ENCODE measurements at regions not wholly inside any gene's neighbourhood (a gene's known extent, or its start where the extent isn't known, plus 50 kb on each side); places are given as distances from the start of the nearest gene placed in this dataset.
"Not testable (repeated sequence)": the region's sequence is repeated elsewhere in the genome, so short reads cannot be mapped to it uniquely, and the experiment has no call there.

DNA sequence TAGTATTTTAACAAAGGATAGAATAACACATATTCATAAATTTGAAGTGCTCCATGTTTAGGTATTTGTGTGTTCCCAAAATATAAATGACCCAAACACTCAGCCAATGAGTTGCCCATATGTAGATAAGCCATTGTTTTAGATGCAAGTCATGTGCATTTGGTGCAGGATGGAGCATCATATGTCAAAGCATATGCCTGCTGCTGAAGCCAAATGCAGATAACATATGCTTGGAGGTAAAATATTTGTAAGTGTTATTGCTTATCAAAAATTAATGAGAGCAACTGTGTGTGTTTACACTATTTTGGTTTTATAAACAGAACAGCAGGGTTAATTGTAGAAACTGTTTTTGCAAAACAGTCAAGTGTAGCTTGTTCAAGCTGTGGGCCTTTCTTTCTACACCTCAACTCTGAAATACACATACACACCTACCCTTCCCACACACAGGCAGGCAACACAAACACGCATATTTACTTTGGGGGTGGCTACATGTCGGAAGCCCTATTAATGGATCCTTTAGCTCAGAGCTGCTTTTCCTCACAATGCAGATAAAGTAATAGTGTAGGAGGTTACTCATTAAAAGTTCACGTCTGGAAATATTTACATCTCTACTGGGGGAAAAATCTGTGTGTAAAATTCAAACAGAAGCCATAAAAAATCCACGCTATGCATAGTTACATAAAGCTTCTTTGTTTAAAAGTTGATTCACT lies 521.4 kb downstream of the ZNF385D start:
- Histone ChIP-seq H3K9me3 (ENCODE audit: control insufficient read depth in 2 of 3, insufficient read depth in 1 of 3, low read length in 3 of 3) (no peaks in the 10 kb centered on the region), H3K4me3 (ENCODE audit: low read length in 3 of 3) (no peak overlapping the region), H3K4me1 (ENCODE audit: control insufficient read depth in 2 of 3, insufficient read depth in 2 of 3, low read depth in 1 of 3, low read length in 3 of 3) (no peaks in the 10 kb centered on the region), H3K27me3 (ENCODE audit: control insufficient read depth, insufficient read depth, low read length) (no peaks in the 10 kb centered on the region), H3K27ac (ENCODE audit: low read depth in 2 of 2, low read length in 2 of 2) (no peak overlapping the region), H3K9ac (ENCODE audit: low read length in 3 of 3) (no peak overlapping the region), H3K36me3 (ENCODE audit: control insufficient read depth in 2 of 3, insufficient read depth in 3 of 3, low read length in 3 of 3) (no peaks in the 10 kb centered on the region)
- no peak for FAIRE-seq
- TF ChIP-seq, protein P1, sequence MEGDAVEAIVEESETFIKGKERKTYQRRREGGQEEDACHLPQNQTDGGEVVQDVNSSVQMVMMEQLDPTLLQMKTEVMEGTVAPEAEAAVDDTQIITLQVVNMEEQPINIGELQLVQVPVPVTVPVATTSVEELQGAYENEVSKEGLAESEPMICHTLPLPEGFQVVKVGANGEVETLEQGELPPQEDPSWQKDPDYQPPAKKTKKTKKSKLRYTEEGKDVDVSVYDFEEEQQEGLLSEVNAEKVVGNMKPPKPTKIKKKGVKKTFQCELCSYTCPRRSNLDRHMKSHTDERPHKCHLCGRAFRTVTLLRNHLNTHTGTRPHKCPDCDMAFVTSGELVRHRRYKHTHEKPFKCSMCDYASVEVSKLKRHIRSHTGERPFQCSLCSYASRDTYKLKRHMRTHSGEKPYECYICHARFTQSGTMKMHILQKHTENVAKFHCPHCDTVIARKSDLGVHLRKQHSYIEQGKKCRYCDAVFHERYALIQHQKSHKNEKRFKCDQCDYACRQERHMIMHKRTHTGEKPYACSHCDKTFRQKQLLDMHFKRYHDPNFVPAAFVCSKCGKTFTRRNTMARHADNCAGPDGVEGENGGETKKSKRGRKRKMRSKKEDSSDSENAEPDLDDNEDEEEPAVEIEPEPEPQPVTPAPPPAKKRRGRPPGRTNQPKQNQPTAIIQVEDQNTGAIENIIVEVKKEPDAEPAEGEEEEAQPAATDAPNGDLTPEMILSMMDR (IDR thresholded peaks at IDR 0.05; ENCODE audit: borderline replicate concordance, extremely low read depth, insufficient read depth), result no peak
- peak in 2 of 5 donors; percentile 9 to 23 for DNase-seq
- intact Hi-C loops (cut with DNase I), result no loop called here

DNA sequence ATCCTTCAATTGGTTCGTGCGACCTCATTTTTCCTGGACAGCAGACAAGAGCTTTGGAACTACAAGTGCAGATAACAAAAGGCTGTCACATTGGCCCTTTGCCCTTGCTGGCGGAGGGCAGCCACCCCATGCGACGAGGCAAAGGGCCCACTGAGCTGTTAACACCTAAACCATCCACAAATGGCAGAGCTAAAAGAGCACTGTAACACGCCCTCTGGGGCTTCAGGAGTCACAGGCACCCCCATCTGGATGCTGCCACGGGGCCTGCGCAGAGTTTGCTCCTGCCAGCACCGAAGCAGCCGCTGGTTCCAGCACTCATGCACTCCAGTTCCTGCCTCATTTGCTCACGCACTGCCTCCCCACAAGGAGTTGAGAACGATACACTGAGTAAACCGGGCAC lies 524.9 kb downstream of the ZNF385D start:
- TF ChIP-seq, protein P1 (IDR thresholded peaks at IDR 0.05; ENCODE audit: borderline replicate concordance, extremely low read depth, insufficient read depth), result no peak
- no peaks in the 10 kb centered on the region for H3K9me3 ChIP-seq (ENCODE audit: control insufficient read depth in 2 of 3, insufficient read depth in 1 of 3, low read length in 3 of 3)
- H3K27me3 ChIP-seq (ENCODE audit: control insufficient read depth, insufficient read depth, low read length), result no peaks in the 10 kb centered on the region
- intact Hi-C loops (cut with DNase I), result no loop called here
- H3K4me3 ChIP-seq (ENCODE audit: low read length in 3 of 3), result no peak overlapping the region
- no peaks in the 10 kb centered on the region for H3K36me3 ChIP-seq (ENCODE audit: control insufficient read depth in 2 of 3, insufficient read depth in 3 of 3, low read length in 3 of 3)
- DNase-seq (peak in 1 of 5 donors; percentile 55), FAIRE-seq (no peak)
- no peaks in the 10 kb centered on the region for H3K4me1 ChIP-seq (ENCODE audit: control insufficient read depth in 2 of 3, insufficient read depth in 2 of 3, low read depth in 1 of 3, low read length in 3 of 3)
- no peak overlapping the region for H3K9ac ChIP-seq (ENCODE audit: low read length in 3 of 3)
- H3K27ac ChIP-seq (ENCODE audit: low read depth in 2 of 2, low read length in 2 of 2), result no peak overlapping the region

DNA sequence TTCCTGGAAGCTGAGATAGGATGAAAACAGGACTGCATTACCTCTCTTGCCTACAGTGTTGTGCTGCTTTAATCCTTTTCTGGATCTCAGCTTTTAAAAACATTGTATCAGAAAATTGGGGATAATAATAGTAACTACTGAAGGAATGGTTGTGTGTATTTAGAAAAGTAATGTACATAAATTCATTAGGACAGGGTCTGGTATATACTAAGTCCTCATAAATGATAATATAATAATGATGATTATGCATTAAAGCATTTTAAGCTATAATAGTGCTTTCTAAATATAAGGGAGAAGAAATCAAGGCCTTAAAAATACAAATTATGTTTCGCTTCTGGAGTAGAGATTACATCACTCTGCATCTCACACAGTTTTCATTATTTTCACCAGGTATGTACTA lies 530.1 kb downstream of the ZNF385D start:
- FAIRE-seq, result no peak
- intact Hi-C loops (cut with DNase I), result no loop called here
- TF ChIP-seq, protein P1 (IDR thresholded peaks at IDR 0.05; ENCODE audit: borderline replicate concordance, extremely low read depth, insufficient read depth), result no peak

DNA sequence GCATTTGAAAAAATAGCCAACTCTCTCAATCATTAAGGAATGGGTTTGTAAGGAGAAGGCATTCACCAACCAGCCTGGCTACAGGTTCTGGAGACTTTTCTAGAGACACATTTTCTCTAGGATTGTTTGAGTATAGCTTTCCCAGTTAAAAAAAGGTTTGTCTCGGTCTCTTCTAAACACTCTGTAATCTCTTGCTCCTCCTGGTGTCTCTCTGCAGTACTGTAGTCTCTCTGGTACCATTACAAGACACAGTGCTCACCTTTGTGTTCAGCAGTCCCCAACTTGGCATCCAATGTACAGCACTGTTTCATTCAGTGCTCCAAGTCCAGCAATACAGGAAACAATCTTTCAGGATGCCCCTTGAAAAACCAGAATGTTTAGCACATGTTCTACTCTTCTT lies 534.4 kb downstream of the ZNF385D start:
- H3K36me3 ChIP-seq (ENCODE audit: control insufficient read depth in 2 of 3, insufficient read depth in 3 of 3, low read length in 3 of 3), result no peaks in the 10 kb centered on the region
- intact Hi-C loops (cut with DNase I), result no loop called here
- TF ChIP-seq, protein P1 (IDR thresholded peaks at IDR 0.05; ENCODE audit: borderline replicate concordance, extremely low read depth, insufficient read depth), result no peak
- no peaks in the 10 kb centered on the region for H3K4me1 ChIP-seq (ENCODE audit: control insufficient read depth in 2 of 3, insufficient read depth in 2 of 3, low read depth in 1 of 3, low read length in 3 of 3)
- no peaks in the 10 kb centered on the region for H3K9me3 ChIP-seq (ENCODE audit: control insufficient read depth in 2 of 3, insufficient read depth in 1 of 3, low read length in 3 of 3)
- FAIRE-seq (no peak), DNase-seq (no peak)
- H3K4me3 ChIP-seq (ENCODE audit: low read length in 3 of 3), result no peak overlapping the region
- no peak overlapping the region for H3K9ac ChIP-seq (ENCODE audit: low read length in 3 of 3)
- H3K27me3 ChIP-seq (ENCODE audit: control insufficient read depth, insufficient read depth, low read length), result no peaks in the 10 kb centered on the region
- no peak overlapping the region for H3K27ac ChIP-seq (ENCODE audit: low read depth in 2 of 2, low read length in 2 of 2)

More for the DNA sequence above, 530.1 kb downstream of the ZNF385D start:
- no peaks in the 10 kb centered on the region for H3K4me1 ChIP-seq (ENCODE audit: control insufficient read depth in 2 of 3, insufficient read depth in 2 of 3, low read depth in 1 of 3, low read length in 3 of 3)
- H3K27me3 ChIP-seq (ENCODE audit: control insufficient read depth, insufficient read depth, low read length), result no peaks in the 10 kb centered on the region
- H3K9me3 ChIP-seq (ENCODE audit: control insufficient read depth in 2 of 3, insufficient read depth in 1 of 3, low read length in 3 of 3), result no peaks in the 10 kb centered on the region
- no peaks in the 10 kb centered on the region for H3K36me3 ChIP-seq (ENCODE audit: control insufficient read depth in 2 of 3, insufficient read depth in 3 of 3, low read length in 3 of 3)
- no peak overlapping the region for H3K9ac ChIP-seq (ENCODE audit: low read length in 3 of 3)
- H3K4me3 ChIP-seq (ENCODE audit: low read length in 3 of 3), result no peak overlapping the region
- no peak for DNase-seq
- no peak overlapping the region for H3K27ac ChIP-seq (ENCODE audit: low read depth in 2 of 2, low read length in 2 of 2)

DNA sequence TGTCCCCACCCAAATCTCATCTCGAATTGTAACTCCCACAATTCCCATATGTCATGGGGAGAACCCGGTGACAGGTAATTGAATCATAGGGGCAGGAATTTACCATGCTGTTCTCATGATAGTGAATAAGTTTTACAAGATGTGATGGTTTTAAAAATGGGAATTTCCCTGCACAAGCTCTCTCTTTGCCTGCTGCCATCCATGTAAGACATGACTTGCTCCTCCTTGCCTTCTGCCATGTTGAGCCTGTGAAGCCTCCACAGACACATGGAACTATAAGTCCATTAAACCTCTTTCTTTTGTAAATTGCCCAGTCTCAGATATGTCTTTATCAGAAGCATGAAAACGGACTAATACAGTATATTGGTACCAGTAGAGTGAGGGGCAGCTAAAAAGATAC lies 546.9 kb downstream of the ZNF385D start:
- H3K9me3 ChIP-seq (ENCODE audit: control insufficient read depth in 2 of 3, insufficient read depth in 1 of 3, low read length in 3 of 3), result peaks cover 0 to 16% (median 0%) of the 10 kb centered on the region in 3 donors
- H3K27me3 ChIP-seq (ENCODE audit: control insufficient read depth, insufficient read depth, low read length); DNase-seq; FAIRE-seq; H3K9ac ChIP-seq (ENCODE audit: low read length in 3 of 3); intact Hi-C loops (cut with DNase I); H3K4me3 ChIP-seq (ENCODE audit: low read length in 3 of 3); H3K4me1 ChIP-seq (ENCODE audit: control insufficient read depth in 2 of 3, insufficient read depth in 2 of 3, low read depth in 1 of 3, low read length in 3 of 3); H3K27ac ChIP-seq (ENCODE audit: low read depth in 2 of 2, low read length in 2 of 2); H3K36me3 ChIP-seq (ENCODE audit: control insufficient read depth in 2 of 3, insufficient read depth in 3 of 3, low read length in 3 of 3): not testable (repeated sequence)
